ENCODE measurements at regions not wholly inside any gene's neighbourhood (a gene's known extent, or its start where the extent isn't known, plus 50 kb on each side); places are given as distances from the start of the nearest gene placed in this dataset.

- H3K27me3 ChIP-seq, result no peaks in the 10 kb centered on the region
- H3K4me3 ChIP-seq, result no peak overlapping the region
- H3K36me3 ChIP-seq, result no peaks in the 10 kb centered on the region
- no peaks in the 10 kb centered on the region for H3K4me1 ChIP-seq
- DNase-seq, result no peak
- TF ChIP-seq POLR2A (IDR thresholded peaks at IDR 0.05) (no peak), CTCF (IDR thresholded peaks at IDR 0.05) (no peak)
- intact Hi-C loops (cut with DNase I; ENCODE audit: low total_unique reads), result no loop called here
- no peak overlapping the region for H3K27ac ChIP-seq
- no peaks in the 10 kb centered on the region for H3K9me3 ChIP-seq
These were observed 171.6 kb downstream of the TMEM200A start for GRCh38 chr6:130537447-130537846.

GRCh38 chr6:130547723-130548122 is 181.9 kb downstream of the TMEM200A start:
- no peak for TF ChIP-seq CTCF (IDR thresholded peaks at IDR 0.05)
- intact Hi-C loops (cut with DNase I; ENCODE audit: low total_unique reads), result no loop called here
- Histone ChIP-seq H3K4me1 (no peaks in the 10 kb centered on the region), H3K27me3 (no peaks in the 10 kb centered on the region), H3K36me3 (no peaks in the 10 kb centered on the region), H3K27ac (no peak overlapping the region), H3K4me3 (no peak overlapping the region), H3K9me3 (no peaks in the 10 kb centered on the region)
- DNase-seq, result no peak

- TF ChIP-seq POLR2A (IDR thresholded peaks at IDR 0.05) (no peak), CTCF (IDR thresholded peaks at IDR 0.05) (no peak)
- H3K9me3 ChIP-seq, result no peaks in the 10 kb centered on the region
- H3K4me1 ChIP-seq, result no peaks in the 10 kb centered on the region
- intact Hi-C loops (cut with DNase I; ENCODE audit: low total_unique reads), result no loop called here
- H3K27ac ChIP-seq, result no peak overlapping the region
- no peaks in the 10 kb centered on the region for H3K36me3 ChIP-seq
- DNase-seq, result no peak
- H3K4me3 ChIP-seq, result no peak overlapping the region
- no peaks in the 10 kb centered on the region for H3K27me3 ChIP-seq
These were observed 191.8 kb downstream of the TMEM200A start for GRCh38 chr6:130557481-130558112.

- no peak for TF ChIP-seq POLR2A (IDR thresholded peaks at IDR 0.05)
- TF ChIP-seq CTCF (IDR thresholded peaks at IDR 0.05), result no peak
- Histone ChIP-seq H3K27me3 (no peaks in the 10 kb centered on the region), H3K4me3 (no peak overlapping the region), H3K27ac (no peak overlapping the region), H3K36me3 (no peaks in the 10 kb centered on the region), H3K4me1 (no peaks in the 10 kb centered on the region), H3K9me3 (no peaks in the 10 kb centered on the region)
- DNase-seq, result no peak
- intact Hi-C loops (cut with DNase I; ENCODE audit: low total_unique reads), result no loop called here
These were observed 192.3 kb downstream of the TMEM200A start for GRCh38 chr6:130558131-130558530.

- no peaks in the 10 kb centered on the region for H3K4me1 ChIP-seq
- no peaks in the 10 kb centered on the region for H3K27me3 ChIP-seq
- intact Hi-C loops (cut with DNase I; ENCODE audit: low total_unique reads), result no loop called here
- no peak for TF ChIP-seq POLR2A (IDR thresholded peaks at IDR 0.05)
- no peak for TF ChIP-seq CTCF (IDR thresholded peaks at IDR 0.05)
- DNase-seq, result no peak
- H3K9me3 ChIP-seq, result no peaks in the 10 kb centered on the region
- H3K27ac ChIP-seq, result no peak overlapping the region
- no peaks in the 10 kb centered on the region for H3K36me3 ChIP-seq
- no peak overlapping the region for H3K4me3 ChIP-seq
These were observed 193.3 kb downstream of the TMEM200A start for GRCh38 chr6:130559166-130559565.

All from uterus (tissue), 3 donors.